HL-60 (cell line): ENCODE measurements at regions not wholly inside any gene's neighbourhood (a gene's known extent, or its start where the extent isn't known, plus 50 kb on each side); places are given as distances from the start of the nearest gene placed in this dataset.

ENCODE experiments used
- GABPA ChIP-seq: IDR thresholded peaks from 2 replicates; pipeline ENCODE4 v1.6.1; 2012; ENCODE audit warnings: low read depth
- POLR2AphosphoS5 ChIP-seq: IDR thresholded peaks from 2 replicates; pipeline ENCODE4 v1.6.1; 2012; ENCODE audit warnings: low read depth
- TF ChIP-seq, protein P1 (sequence below): IDR thresholded peaks from 2 replicates; pipeline ENCODE4 v1.6.1; 2012; ENCODE audit warnings: low read depth; ENCODE audit not compliant: insufficient replicate concordance
- TF ChIP-seq, protein P2 (sequence below): IDR thresholded peaks from one replicate; pipeline ENCODE4 v1.5.1; 2011; ENCODE audit warnings: low read length, control low read depth, inconsistent platforms; ENCODE audit not compliant: insufficient read depth

DNA sequence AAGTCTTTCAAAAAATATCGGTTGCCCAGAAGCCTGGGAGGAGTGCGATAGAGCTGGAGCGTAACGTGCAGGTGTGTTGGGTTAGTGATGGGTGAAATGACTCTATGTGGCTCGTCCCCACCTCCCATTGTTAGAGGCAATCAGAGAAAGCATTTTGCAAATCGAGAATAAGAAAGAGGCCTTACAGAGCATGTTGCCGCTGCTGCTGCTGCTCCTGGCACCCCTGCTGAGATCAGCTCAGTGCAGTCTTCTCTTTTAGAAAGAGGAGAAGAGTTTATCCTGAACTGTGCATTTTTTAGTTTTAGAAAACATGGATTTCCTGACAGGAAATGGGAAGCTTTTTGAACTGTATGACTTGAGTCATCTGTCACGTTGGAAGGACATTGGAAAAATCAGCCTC, 774.5 kb upstream of the RBFOX1 start:
- TF ChIP-seq, protein P1, sequence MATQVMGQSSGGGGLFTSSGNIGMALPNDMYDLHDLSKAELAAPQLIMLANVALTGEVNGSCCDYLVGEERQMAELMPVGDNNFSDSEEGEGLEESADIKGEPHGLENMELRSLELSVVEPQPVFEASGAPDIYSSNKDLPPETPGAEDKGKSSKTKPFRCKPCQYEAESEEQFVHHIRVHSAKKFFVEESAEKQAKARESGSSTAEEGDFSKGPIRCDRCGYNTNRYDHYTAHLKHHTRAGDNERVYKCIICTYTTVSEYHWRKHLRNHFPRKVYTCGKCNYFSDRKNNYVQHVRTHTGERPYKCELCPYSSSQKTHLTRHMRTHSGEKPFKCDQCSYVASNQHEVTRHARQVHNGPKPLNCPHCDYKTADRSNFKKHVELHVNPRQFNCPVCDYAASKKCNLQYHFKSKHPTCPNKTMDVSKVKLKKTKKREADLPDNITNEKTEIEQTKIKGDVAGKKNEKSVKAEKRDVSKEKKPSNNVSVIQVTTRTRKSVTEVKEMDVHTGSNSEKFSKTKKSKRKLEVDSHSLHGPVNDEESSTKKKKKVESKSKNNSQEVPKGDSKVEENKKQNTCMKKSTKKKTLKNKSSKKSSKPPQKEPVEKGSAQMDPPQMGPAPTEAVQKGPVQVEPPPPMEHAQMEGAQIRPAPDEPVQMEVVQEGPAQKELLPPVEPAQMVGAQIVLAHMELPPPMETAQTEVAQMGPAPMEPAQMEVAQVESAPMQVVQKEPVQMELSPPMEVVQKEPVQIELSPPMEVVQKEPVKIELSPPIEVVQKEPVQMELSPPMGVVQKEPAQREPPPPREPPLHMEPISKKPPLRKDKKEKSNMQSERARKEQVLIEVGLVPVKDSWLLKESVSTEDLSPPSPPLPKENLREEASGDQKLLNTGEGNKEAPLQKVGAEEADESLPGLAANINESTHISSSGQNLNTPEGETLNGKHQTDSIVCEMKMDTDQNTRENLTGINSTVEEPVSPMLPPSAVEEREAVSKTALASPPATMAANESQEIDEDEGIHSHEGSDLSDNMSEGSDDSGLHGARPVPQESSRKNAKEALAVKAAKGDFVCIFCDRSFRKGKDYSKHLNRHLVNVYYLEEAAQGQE = no peak
- TF ChIP-seq, protein P2, sequence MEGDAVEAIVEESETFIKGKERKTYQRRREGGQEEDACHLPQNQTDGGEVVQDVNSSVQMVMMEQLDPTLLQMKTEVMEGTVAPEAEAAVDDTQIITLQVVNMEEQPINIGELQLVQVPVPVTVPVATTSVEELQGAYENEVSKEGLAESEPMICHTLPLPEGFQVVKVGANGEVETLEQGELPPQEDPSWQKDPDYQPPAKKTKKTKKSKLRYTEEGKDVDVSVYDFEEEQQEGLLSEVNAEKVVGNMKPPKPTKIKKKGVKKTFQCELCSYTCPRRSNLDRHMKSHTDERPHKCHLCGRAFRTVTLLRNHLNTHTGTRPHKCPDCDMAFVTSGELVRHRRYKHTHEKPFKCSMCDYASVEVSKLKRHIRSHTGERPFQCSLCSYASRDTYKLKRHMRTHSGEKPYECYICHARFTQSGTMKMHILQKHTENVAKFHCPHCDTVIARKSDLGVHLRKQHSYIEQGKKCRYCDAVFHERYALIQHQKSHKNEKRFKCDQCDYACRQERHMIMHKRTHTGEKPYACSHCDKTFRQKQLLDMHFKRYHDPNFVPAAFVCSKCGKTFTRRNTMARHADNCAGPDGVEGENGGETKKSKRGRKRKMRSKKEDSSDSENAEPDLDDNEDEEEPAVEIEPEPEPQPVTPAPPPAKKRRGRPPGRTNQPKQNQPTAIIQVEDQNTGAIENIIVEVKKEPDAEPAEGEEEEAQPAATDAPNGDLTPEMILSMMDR = no peak
- TF ChIP-seq GABPA (no peak), POLR2AphosphoS5 (no peak)
